Vagina (tissue), 2 donors: ENCODE measurements at regions not wholly inside any gene's neighbourhood (a gene's known extent, or its start where the extent isn't known, plus 50 kb on each side); places are given as distances from the start of the nearest gene placed in this dataset.

Experiments used
- CTCF ChIP-seq, 3 experiments: fragments of 450-650 bp in 2 of 3; fragments of 200-600 bp in 1 of 3; sonication (generic) in 1 of 3; IDR thresholded peaks; one replicate each; pipeline ENCODE4 v1.5.1; 2017 to 2019; ENCODE audit warnings: antibody characterized with exemption in 3 of 3, mild to moderate bottlenecking in 2 of 3, moderate library complexity in 2 of 3
- POLR2A ChIP-seq, 2 donors: fragments of 450-650 bp; IDR thresholded peaks; one replicate each; pipeline ENCODE4 v1.6.1; 2017; ENCODE audit warnings: antibody characterized with exemption in 2 of 2, mild to moderate bottlenecking in 2 of 2, moderate library complexity in 2 of 2
- POLR2AphosphoS5 ChIP-seq, 2 donors: sonication (generic); formaldehyde crosslinking; IDR thresholded peaks; one replicate each; pipeline ENCODE4 v1.9.0; 2017; ENCODE audit warnings: antibody characterized with exemption in 2 of 2, mild to moderate bottlenecking in 2 of 2, low read depth in 1 of 2; ENCODE audit not compliant: insufficient read depth in 1 of 2

- no peak for TF ChIP-seq POLR2AphosphoS5 (IDR thresholded peaks at IDR 0.05; ENCODE audit: insufficient read depth in 1 of 2, low read depth in 1 of 2)
- no peak for TF ChIP-seq POLR2A (IDR thresholded peaks at IDR 0.05)
- TF ChIP-seq CTCF (IDR thresholded peaks at IDR 0.05), result no peak
Observed at GRCh38 chr12:60223242-60223641, 627.4 kb downstream of the SLC16A7 start.
